ENCODE measurements at regions not wholly inside any gene's neighbourhood (a gene's known extent, or its start where the extent isn't known, plus 50 kb on each side); places are given as distances from the start of the nearest gene placed in this dataset.

DNA sequence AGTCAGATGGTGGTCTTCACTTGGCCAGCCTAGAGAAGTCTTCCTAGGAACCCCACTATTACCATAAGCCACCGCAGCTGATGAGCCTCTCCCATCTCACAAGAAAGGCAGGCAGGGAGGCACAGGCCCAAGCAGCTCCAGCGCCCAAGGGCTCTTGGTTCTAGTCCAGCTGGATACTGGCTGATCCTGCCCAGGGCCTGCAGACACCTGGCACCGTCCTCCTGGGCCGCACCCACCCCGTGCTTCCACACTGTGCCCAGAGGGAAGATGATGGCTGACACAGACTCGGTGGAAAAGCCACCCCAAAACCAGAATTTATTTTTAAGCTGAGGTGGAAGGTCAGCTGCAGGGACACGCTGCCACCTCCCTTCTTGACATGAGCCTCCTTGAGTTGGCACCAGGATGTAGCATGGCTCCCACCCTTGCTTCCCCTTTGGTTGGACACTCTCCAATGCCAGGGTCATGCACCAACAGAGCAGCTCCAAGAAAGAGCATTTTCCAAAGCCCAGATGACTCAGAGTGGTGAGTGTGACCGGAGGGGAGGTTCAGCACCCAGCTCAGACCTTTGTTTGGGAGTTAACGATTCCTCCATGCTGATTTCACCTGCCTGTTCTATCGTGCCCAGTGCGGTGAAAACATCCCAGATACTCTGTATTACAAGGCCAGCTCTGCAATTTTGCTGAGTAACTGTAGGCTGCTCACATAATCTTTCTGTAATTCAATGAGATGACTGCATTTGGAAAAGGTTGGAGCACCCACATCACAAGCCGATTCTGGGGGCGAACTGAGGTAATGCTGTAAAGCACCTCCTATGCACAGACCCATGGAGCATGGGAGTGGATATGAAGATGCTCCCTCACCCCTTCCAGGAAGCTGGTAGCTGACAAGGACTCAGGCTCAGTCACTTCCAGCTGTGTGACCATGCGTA, 63.1 kb upstream of the SLC2A1 start:
- Histone ChIP-seq H3K4me3 (ENCODE audit: low read depth in 2 of 2, low read length in 2 of 2) (no peak overlapping the region), H3K27me3 (ENCODE audit: control insufficient read depth, insufficient read depth, low read length) (peaks cover 2% of the 10 kb centered on the region; the same call in 1 of the 2 replicates), H3K36me3 (ENCODE audit: control insufficient read depth, insufficient read depth, low read length) (no peaks in the 10 kb centered on the region), H3K4me1 (ENCODE audit: control insufficient read depth, insufficient read depth, low read length) (no peaks in the 10 kb centered on the region), H3K9me3 (ENCODE audit: control insufficient read depth, insufficient read depth, low read depth, low read length) (no peaks in the 10 kb centered on the region), H3K27ac (ENCODE audit: low read length) (no peak overlapping the region)
- ChIA-PET CTCF (no interaction called here), POLR2A (no interaction called here)
- in situ Hi-C loops (cut with HindIII; ENCODE audit: low pct_unique_long_range_greater_than_20kb, low sequenced_read_pairs) = no loop called here
- DNase-seq (ENCODE audit: low read depth, low spot score) (no peak), ATAC-seq (no peak)
- TF ChIP-seq POLR2AphosphoS5 (IDR thresholded peaks at IDR 0.05; ENCODE audit: low read depth, low read length) = no peak
- no peak for TF ChIP-seq TCF7L2 (IDR thresholded peaks at IDR 0.05; ENCODE audit: low read depth, low read length)
- intact Hi-C loops (cut with micrococcal nuclease; ENCODE audit: unreplicated experiment) = no loop called here
- no TSS peak for BruUV-seq (replicated peaks)

GRCh38 chr1:43019226-43019625, 60.6 kb upstream of the SLC2A1 start:
- Histone ChIP-seq H3K27me3 (ENCODE audit: control insufficient read depth, insufficient read depth, low read length) (peaks cover 2% of the 10 kb centered on the region; the same call in 1 of the 2 replicates), H3K4me3 (ENCODE audit: low read depth in 2 of 2, low read length in 2 of 2) (no peak overlapping the region), H3K27ac (ENCODE audit: low read length) (no peak overlapping the region), H3K36me3 (ENCODE audit: control insufficient read depth, insufficient read depth, low read length) (no peaks in the 10 kb centered on the region), H3K9me3 (ENCODE audit: control insufficient read depth, insufficient read depth, low read depth, low read length) (no peaks in the 10 kb centered on the region), H3K4me1 (ENCODE audit: control insufficient read depth, insufficient read depth, low read length) (no peaks in the 10 kb centered on the region)
- no TSS peak for BruUV-seq (replicated peaks)
- ChIA-PET POLR2A (interaction anchor here (0.6 kb wide), 1 partner anchor 95 kb away, joined by 3 read pairs; no protein-coding TSS in a partner anchor), CTCF (no interaction called here)
- TF ChIP-seq TCF7L2 (IDR thresholded peaks at IDR 0.05; ENCODE audit: low read depth, low read length) (no peak), SIN3A (IDR thresholded peaks at IDR 0.05; ENCODE audit: borderline replicate concordance, insufficient read depth, low read depth, low read length) (no peak), POLR2AphosphoS5 (IDR thresholded peaks at IDR 0.05; ENCODE audit: low read depth, low read length) (no peak), CTCF (IDR thresholded peaks at IDR 0.05) (no peak), REST (IDR thresholded peaks at IDR 0.05; ENCODE audit: insufficient read depth in 1 of 2, low read depth in 2 of 2, low read length in 1 of 2) (no peak)
- no peak for ATAC-seq
- no peak for DNase-seq (ENCODE audit: low read depth, low spot score)
- in situ Hi-C loops (cut with HindIII; ENCODE audit: low pct_unique_long_range_greater_than_20kb, low sequenced_read_pairs) = no loop called here
- intact Hi-C loops (cut with micrococcal nuclease; ENCODE audit: unreplicated experiment) = no loop called here

GRCh38 chr1:43018121-43018520, 59.5 kb upstream of the SLC2A1 start:
- CTCF ChIA-PET = no interaction called here

More at GRCh38 chr1:43018121-43018520, 59.5 kb upstream of the SLC2A1 start:
- no peak for DNase-seq (ENCODE audit: low read depth, low spot score)
- Histone ChIP-seq H3K27ac (ENCODE audit: low read length) (no peak overlapping the region), H3K4me3 (ENCODE audit: low read depth in 2 of 2, low read length in 2 of 2) (no peak overlapping the region), H3K36me3 (ENCODE audit: control insufficient read depth, insufficient read depth, low read length) (no peaks in the 10 kb centered on the region), H3K27me3 (ENCODE audit: control insufficient read depth, insufficient read depth, low read length) (peaks cover 2% of the 10 kb centered on the region; the same call in 1 of the 2 replicates), H3K9me3 (ENCODE audit: control insufficient read depth, insufficient read depth, low read depth, low read length) (no peaks in the 10 kb centered on the region), H3K4me1 (ENCODE audit: control insufficient read depth, insufficient read depth, low read length) (no peaks in the 10 kb centered on the region)
- POLR2A ChIA-PET = no interaction called here
- in situ Hi-C loops (cut with HindIII; ENCODE audit: low pct_unique_long_range_greater_than_20kb, low sequenced_read_pairs) (no loop called here), intact Hi-C loops (cut with micrococcal nuclease; ENCODE audit: unreplicated experiment) (no loop called here)
- ATAC-seq = no peak
- BruUV-seq (replicated peaks) = no TSS peak
- TF ChIP-seq TCF7L2 (IDR thresholded peaks at IDR 0.05; ENCODE audit: low read depth, low read length) = no peak

Data from Panc1 (cell line).